HG02763 (cell line): ENCODE measurements at regions not wholly inside any gene's neighbourhood (a gene's known extent, or its start where the extent isn't known, plus 50 kb on each side); places are given as distances from the start of the nearest gene placed in this dataset.
"Not testable (repeated sequence)": the region's sequence is repeated elsewhere in the genome, so short reads cannot be mapped to it uniquely, and the experiment has no call there.

Source experiments
- ATAC-seq: cut with Tn5 transposase; IDR thresholded peaks from one replicate; pipeline ENCODE4 v1.9.1; 2021; ENCODE audit warnings: mild to moderate bottlenecking, moderate library complexity; ENCODE audit not compliant: unreplicated experiment

- ATAC-seq: not testable (repeated sequence)
Observed at GRCh38 chr4:28116526-28117083, 1256.0 kb downstream of the STIM2 start.

DNA sequence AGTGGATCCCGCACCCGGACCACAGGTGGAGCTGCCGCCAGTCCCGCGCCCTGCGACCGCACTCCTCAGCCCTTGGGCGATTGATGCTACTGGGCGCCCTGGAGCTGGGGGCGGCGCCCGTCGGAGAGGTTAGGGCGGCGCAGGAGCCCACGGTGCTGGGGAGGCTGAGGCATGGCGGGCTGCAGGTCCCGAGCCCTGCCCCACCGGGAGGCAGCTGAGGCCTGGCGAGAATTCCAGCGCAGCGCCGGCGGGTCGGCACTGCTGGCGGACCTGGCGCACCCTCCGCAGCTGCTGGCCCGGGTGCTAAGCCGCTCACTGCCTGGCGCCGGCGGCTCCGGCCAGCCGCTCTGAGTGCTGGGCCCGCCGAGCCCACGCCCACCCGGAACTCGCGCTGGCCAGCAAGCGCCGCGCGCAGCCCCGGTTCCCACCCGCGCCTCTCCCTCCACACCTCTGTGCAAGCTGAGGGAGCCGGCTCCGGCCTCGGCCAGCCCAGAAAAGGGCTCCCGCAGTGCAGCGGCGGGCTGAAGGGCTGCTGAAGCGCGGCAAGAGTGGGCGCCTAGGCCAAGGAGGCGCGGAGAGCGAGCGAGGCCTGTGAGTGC lies 1256.5 kb downstream of the STIM2 start:
- ATAC-seq: no peak

DNA sequence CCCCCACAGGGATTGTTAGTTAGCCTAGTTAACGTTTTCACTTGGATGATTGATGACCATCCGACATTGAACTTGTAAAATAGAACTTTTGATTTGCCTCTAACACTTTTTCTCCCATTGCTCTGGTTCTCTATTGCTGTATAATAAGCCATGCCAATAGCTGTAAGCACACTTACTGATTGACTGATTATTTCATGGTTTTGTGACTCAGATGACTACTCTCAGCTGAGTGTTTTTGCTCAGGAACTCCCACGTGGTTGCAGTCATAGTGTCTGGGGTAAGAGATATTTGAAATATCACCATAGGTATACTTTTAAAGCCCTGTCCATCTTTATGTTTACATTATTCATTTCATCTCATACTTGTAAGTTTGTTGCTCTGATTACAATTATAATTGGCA lies 1285.5 kb downstream of the STIM2 start:
- ATAC-seq: no peak

DNA sequence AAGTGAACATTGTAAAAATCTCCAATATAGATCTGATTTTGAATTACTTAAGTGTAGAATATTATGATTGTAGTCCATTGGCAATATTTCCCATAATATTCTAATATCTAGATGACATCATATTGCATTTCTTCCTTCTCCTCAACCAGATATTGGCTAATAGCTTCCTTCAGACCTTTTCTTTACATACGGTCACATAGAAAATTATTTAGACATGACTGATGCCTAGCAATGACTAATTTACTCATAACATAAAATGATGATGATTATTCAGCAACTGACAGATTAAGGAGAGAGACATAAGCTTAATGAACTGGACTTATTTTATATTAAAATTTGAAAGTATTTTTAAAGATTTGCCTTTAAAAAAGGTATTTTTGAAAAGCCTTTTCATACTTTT lies 1287.6 kb downstream of the STIM2 start:
- no peak for ATAC-seq

GRCh38 chr4:28149762-28150161 lies 1289.1 kb downstream of the STIM2 start:
- ATAC-seq: no peak

DNA sequence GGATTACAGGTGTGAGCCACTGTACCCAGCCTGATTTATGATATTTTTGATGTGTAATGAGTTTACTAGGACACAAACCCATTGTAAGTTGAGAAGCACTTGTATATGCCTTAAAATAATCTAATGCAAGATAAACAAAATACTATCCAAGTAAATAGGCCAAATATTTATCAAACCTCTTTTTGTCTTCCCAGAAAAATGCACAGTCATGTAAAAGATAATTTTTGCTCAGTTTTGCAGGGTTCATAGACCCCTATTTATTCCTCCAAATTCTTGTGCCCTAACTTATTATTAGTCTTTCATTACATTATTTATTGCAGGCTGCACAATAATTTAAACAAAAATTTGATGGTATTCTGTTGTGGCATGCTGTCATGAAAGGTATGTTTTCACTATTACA lies 1290.7 kb downstream of the STIM2 start:
- no peak for ATAC-seq

DNA sequence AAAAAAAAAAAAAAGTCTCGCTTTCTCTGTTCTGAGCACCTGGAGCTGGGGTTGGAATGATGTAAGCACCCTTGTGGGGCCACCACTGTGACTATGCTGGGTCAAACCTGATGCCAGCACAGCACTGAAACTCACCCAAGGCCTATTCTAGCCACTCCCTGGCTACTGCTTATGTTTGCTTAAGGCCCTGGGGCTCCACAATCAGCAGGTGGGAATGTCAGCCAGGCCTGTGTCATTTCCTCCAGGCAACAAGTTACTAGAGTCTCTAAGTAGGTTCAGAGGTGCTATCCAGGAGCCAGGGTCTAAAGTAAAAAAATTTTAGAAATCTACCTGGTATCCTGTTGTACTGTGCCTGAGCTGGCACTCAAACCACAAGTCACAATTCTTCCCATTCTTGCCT lies 1306.8 kb downstream of the STIM2 start:
- no peak for ATAC-seq

DNA sequence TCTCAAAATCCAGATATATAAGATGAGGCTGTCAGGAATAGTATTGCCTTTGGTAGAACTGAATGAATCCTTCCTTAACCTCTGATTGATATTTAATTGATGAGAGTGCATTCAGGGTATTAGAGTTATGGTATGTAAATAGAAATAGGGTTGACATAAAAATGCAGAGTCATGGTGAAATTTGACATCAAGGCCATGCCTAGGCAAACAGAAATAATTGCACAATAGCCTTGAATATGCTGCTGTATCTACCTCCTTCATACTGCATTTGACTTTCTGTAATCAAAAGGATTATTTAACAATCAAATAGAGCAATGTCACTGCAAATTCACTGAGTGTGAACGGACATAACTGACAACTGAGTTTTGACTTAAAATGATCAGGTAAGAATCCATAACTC lies 1316.3 kb downstream of the STIM2 start:
- no peak for ATAC-seq

DNA sequence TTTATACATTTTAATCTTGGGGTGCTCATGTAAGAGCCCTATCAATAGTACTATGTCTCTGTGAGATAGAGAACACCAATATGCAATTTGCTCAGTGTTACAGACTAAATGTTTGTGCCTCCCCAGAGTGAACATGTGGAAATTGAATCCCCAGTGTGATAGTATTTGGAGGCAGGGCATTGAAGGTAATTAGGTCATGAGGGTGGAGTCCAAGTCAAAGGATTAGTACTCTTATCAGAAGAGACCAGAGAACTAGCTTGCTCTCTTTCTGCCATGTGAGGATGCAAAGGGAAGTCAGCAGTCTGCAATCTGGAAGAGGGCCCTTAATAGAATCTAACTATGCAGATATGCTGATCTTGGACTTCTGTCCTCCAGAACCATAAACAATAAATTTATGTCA lies 1317.0 kb downstream of the STIM2 start:
- ATAC-seq: no peak

GRCh38 chr4:28179126-28179525 lies 1318.5 kb downstream of the STIM2 start:
- no peak for ATAC-seq

DNA sequence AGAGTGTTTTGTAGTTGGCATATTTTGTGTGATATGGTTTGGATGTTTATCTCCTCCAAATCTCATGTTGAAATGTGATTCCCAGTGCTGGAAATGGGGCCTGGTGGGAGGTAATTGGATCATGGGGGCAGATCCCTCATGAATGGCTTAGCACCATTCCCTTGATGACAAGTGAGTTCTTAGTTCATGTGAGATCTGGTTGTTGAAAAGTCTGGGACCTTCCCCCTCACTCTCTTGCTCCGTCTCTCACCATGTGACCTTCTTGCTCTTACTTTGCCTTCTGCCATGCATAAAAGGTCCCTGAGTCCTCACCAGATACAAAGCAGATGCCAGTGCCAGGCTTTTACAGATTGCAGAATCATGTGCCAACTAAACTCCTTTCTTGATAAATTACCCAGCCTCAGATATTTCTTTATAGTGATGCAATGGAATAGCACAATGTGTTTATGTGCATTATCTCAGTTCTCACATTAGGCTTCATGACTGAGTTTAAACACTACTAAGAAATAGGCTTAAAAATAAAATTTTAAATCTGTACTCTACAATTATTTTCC lies 1348.8 kb downstream of the STIM2 start:
- ATAC-seq: no peak

DNA sequence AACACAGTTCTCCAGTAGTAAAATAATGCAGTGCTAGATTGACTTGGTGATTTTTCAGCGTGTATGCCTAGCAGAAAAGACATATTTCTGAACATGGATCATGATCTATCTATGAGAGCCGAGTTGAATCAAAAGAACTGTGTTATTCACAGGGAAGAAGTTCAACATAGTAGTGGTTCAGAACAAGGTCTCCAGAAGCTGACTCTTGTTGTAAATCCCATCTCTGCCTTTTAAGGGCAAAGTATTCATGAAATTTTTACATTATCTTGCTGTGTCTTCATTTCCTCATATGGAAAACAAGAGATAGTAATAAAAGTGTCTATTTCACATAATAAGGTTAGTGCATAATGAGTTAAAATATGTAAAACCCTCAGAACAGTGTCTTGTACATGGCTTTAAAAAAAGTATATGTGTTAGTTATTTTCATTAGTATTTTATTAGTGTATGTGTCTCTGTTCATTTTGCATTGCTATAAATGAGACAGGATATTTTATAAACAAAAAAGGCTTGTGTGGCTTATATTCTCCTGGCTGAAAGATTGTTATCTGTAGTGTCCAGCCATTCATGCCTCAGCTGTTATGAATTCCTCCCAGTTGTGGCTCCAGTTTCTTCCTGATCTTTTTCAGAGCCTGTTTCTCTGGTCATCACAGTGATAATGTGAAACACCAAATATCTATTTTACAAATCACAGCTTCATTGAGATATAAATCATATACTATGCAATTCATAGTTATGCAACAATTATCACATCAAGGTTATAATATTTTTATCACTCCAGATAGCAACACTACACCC lies 1351.2 kb downstream of the STIM2 start:
- no peak for ATAC-seq

DNA sequence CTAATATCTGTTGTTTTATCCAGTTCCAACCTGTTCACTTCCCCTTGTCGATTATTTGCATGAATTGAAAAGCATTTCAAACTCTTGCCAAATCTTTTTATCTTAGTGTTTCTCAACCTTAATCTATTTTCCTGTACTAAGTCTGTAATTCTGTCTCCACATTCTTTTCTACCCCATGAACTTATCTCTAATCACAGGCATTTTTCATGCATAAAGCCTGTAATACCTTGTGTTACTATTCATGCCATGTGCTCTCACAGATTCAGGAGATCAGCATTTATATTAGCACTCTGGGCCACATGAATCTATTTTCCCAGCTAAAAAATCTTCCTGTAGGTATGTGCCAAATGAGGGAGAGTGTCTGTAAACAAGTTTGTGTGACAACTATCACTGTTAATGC lies 1360.9 kb downstream of the STIM2 start:
- no peak for ATAC-seq

- ATAC-seq: no peak
Observed at GRCh38 chr4:28225050-28225449, 1364.4 kb downstream of the STIM2 start.

- no peak for ATAC-seq
Observed at GRCh38 chr4:28225689-28226353, 1365.2 kb downstream of the STIM2 start.

- no peak for ATAC-seq
Observed at GRCh38 chr4:28226962-28227361, 1366.3 kb downstream of the STIM2 start.

DNA sequence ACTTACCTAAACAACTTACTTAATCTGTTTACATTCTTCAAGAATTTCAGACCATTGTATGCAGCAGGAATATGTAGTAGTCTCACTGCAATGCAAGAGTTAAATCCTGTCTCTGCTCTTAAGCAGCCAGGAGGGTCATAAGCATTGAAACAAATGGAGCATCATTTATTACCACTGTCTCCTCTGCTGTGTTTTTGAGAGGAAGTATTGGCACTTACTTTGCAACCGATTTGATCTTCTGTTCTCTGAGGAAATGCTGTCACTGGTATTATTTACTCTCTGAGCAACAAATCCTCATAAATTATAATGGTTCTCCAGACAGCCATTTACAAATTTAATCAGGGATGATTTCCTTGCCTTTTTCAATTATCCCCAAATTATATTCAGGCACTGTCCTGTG lies 1367.1 kb downstream of the STIM2 start:
- no peak for ATAC-seq

- no peak for ATAC-seq
Observed at GRCh38 chr4:28228561-28229491, 1368.2 kb downstream of the STIM2 start.

- ATAC-seq: no peak
Observed at GRCh38 chr4:28232376-28232775, 1371.7 kb downstream of the STIM2 start.

DNA sequence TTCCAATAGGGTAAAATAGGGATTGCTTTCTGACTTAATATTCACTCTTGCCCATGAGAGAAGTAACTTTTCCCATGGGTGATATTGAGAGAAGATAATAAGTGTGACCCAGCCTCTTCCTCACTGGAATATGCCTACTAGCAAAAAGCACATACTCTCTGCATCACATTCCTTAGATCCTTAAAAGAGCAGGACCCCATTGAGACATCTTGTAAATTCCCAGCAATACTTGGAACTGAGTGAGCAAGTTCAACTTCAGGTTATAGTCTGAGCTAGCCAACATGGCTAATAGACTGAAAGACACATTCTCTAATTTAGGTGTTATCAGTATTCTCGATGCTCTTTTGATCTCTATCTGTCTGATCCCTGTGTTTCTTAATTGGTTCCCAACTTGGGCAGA lies 1372.3 kb downstream of the STIM2 start:
- ATAC-seq: no peak
